KMS-11 (cell line): ENCODE measurements at regions not wholly inside any gene's neighbourhood (a gene's known extent, or its start where the extent isn't known, plus 50 kb on each side); places are given as distances from the start of the nearest gene placed in this dataset.

Source experiments
- H2AFZ ChIP-seq: fragments of 200-600 bp; sonication (generic); 2 replicates; pipeline ENCODE4 v1.6.1; 2016; ENCODE audit warnings: antibody characterized with exemption, mixed run types, low read depth
- H3K27ac ChIP-seq: fragments of 200-600 bp; sonication (generic); 2 replicates; pipeline ENCODE4 v1.6.1; 2016; ENCODE audit warnings: mild to moderate bottlenecking, mixed run types
- H3K27me3 ChIP-seq: fragments of 200-600 bp; sonication (generic); 2 replicates; pipeline ENCODE4 v1.6.1; 2017; ENCODE audit warnings: mild to moderate bottlenecking, low read depth, mixed run types, moderate library complexity; ENCODE audit not compliant: insufficient read depth
- H3K36me3 ChIP-seq: fragments of 200-600 bp; sonication (generic); 2 replicates; pipeline ENCODE4 v1.6.1; 2017; ENCODE audit warnings: mild to moderate bottlenecking, mixed run types; ENCODE audit not compliant: insufficient read depth
- H3K4me1 ChIP-seq: fragments of 200-600 bp; sonication (generic); 2 replicates; pipeline ENCODE4 v1.6.1; 2016; ENCODE audit warnings: mild to moderate bottlenecking, low read depth, mixed run types; ENCODE audit not compliant: poor library complexity, severe bottlenecking
- H3K4me2 ChIP-seq: fragments of 200-600 bp; sonication (generic); 2 replicates; pipeline ENCODE4 v1.7.0; 2016; ENCODE audit warnings: mild to moderate bottlenecking, mixed run types
- H3K4me3 ChIP-seq: fragments of 200-600 bp; sonication (generic); IDR thresholded peaks from 2 replicates; pipeline ENCODE4 v1.6.1; 2017; ENCODE audit warnings: low read depth, low read length, mixed read lengths; ENCODE audit not compliant: insufficient read depth
- H3K79me2 ChIP-seq: fragments of 200-600 bp; sonication (generic); 2 replicates; pipeline ENCODE4 v1.6.1; 2016; ENCODE audit warnings: low read depth, mixed run types; ENCODE audit not compliant: insufficient read depth
- H3K9ac ChIP-seq: fragments of 200-600 bp; sonication (generic); 2 replicates; pipeline ENCODE4 v1.6.1; 2016; ENCODE audit warnings: mild to moderate bottlenecking, mixed run types
- H4K20me1 ChIP-seq: fragments of 200-600 bp; sonication (generic); 2 replicates; pipeline ENCODE4 v1.6.1; 2016; ENCODE audit warnings: mild to moderate bottlenecking, mixed run types; ENCODE audit not compliant: insufficient read depth
- TF ChIP-seq, protein P1 (sequence below): fragments of 200-600 bp; sonication (generic); conservative IDR thresholded peaks from 2 replicates; pipeline ENCODE4 v1.6.1; 2017; ENCODE audit warnings: low read depth, mild to moderate bottlenecking, antibody characterized with exemption, low read length, moderate library complexity, mixed read lengths

DNA sequence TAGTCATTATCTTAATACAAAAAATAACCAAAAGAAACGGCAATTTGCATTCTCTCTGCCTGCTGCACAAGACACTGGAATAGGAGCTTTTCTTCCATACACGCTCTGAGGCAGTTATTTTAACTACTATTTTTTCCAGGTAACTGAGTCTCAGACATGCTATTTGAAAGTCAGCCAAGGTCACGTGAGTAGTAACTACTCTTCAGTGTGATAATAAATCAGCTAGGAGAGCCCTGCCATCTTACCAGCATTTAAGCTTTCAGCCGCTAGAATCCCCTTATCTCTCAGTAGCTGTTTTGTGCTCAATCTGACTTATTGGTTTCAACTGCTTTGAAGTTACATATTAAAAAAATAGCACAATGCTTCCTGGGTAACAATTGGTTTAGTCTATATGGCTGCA, 84.5 kb downstream of the NRN1 start:
- TF ChIP-seq, protein P1, sequence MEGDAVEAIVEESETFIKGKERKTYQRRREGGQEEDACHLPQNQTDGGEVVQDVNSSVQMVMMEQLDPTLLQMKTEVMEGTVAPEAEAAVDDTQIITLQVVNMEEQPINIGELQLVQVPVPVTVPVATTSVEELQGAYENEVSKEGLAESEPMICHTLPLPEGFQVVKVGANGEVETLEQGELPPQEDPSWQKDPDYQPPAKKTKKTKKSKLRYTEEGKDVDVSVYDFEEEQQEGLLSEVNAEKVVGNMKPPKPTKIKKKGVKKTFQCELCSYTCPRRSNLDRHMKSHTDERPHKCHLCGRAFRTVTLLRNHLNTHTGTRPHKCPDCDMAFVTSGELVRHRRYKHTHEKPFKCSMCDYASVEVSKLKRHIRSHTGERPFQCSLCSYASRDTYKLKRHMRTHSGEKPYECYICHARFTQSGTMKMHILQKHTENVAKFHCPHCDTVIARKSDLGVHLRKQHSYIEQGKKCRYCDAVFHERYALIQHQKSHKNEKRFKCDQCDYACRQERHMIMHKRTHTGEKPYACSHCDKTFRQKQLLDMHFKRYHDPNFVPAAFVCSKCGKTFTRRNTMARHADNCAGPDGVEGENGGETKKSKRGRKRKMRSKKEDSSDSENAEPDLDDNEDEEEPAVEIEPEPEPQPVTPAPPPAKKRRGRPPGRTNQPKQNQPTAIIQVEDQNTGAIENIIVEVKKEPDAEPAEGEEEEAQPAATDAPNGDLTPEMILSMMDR = no peak
- Histone ChIP-seq H3K4me2 (no peak overlapping the region), H3K27ac (no peak overlapping the region)

DNA sequence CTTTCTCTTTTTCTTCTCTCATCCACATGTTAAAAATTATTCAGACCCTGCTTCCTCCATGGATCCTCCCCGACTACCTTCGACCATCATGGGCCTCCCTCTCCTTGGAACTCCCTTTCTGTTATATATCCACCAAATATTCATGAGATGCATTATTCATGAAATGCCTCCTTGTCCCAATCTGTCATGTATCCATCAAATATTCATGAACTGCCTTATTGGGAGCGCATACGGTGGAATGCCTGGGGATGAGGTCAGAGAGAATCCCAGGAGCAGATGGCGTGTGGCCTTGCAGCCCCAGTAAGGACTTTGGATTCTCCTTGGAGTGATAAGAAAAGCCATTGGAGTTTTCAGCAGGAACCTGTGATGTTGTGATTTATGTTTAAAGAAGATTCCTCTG, 97.0 kb downstream of the NRN1 start:
- TF ChIP-seq, protein P1 = no peak
- no peak overlapping the region for H3K4me2 ChIP-seq
- no peak overlapping the region for H2AFZ ChIP-seq
- no peak overlapping the region for H3K27ac ChIP-seq
- H3K9ac ChIP-seq = no peak overlapping the region
- no peaks in the 10 kb centered on the region for H3K36me3 ChIP-seq
- no peaks in the 10 kb centered on the region for H4K20me1 ChIP-seq
- no peaks in the 10 kb centered on the region for H3K4me1 ChIP-seq
- H3K27me3 ChIP-seq = no peaks in the 10 kb centered on the region
- no peak overlapping the region for H3K4me3 ChIP-seq
- no peaks in the 10 kb centered on the region for H3K79me2 ChIP-seq

More for the DNA sequence above, 84.5 kb downstream of the NRN1 start:
- H3K79me2 ChIP-seq = no peaks in the 10 kb centered on the region
- no peak overlapping the region for H2AFZ ChIP-seq
- H3K4me3 ChIP-seq = no peak overlapping the region
- H4K20me1 ChIP-seq = no peaks in the 10 kb centered on the region
- H3K27me3 ChIP-seq = no peaks in the 10 kb centered on the region
- H3K36me3 ChIP-seq = no peaks in the 10 kb centered on the region
- H3K4me1 ChIP-seq = no peaks in the 10 kb centered on the region
- no peak overlapping the region for H3K9ac ChIP-seq

DNA sequence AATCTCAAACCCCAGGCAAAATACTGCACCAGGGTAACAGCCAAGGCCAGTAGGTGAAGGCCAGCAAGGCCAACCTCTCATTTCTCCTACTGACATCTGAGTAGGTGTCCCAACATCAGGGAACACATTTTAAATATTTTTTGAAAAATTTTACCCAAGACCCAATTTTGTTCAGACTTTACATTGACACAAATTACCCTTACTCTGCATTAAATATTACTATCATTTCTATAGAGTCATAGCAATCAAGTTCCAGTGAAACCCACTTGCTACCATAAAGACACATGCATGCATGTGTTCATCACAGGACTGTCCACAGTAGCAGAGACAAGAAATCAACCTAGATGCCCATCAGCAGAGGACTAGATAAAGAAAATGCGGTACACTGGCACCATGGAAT, 99.9 kb downstream of the NRN1 start:
- no peaks in the 10 kb centered on the region for H3K36me3 ChIP-seq
- no peak overlapping the region for H3K4me3 ChIP-seq
- no peak overlapping the region for H2AFZ ChIP-seq
- H3K27ac ChIP-seq = no peak overlapping the region
- TF ChIP-seq, protein P1 = no peak
- H3K9ac ChIP-seq = no peak overlapping the region
- H3K27me3 ChIP-seq = no peaks in the 10 kb centered on the region
- no peaks in the 10 kb centered on the region for H4K20me1 ChIP-seq
- H3K79me2 ChIP-seq = no peaks in the 10 kb centered on the region
- H3K4me2 ChIP-seq = no peak overlapping the region
- H3K4me1 ChIP-seq = no peaks in the 10 kb centered on the region

- H3K9ac ChIP-seq = no peak overlapping the region
- no peaks in the 10 kb centered on the region for H3K27me3 ChIP-seq
- H3K27ac ChIP-seq = no peak overlapping the region
- TF ChIP-seq, protein P1 = no peak
- no peak overlapping the region for H3K4me3 ChIP-seq
- no peak overlapping the region for H3K4me2 ChIP-seq
- H3K4me1 ChIP-seq = no peaks in the 10 kb centered on the region
- H2AFZ ChIP-seq = no peak overlapping the region
- no peaks in the 10 kb centered on the region for H3K79me2 ChIP-seq
- H3K36me3 ChIP-seq = no peaks in the 10 kb centered on the region
- no peaks in the 10 kb centered on the region for H4K20me1 ChIP-seq
Observed at GRCh38 chr6:5906340-5906670, 100.4 kb downstream of the NRN1 start.
